H1 (cell line): ENCODE measurements at regions not wholly inside any gene's neighbourhood (a gene's known extent, or its start where the extent isn't known, plus 50 kb on each side); places are given as distances from the start of the nearest gene placed in this dataset.

Experiments used
- CTCF ChIA-PET: fragments of 300-600 bp; sonication (Branson Sonifier 250); formaldehyde crosslinking; loops from one replicate; lab custom pipeline; 2021; ENCODE audit not compliant: partially characterized antibody; lab: Charles Lee
- POLR2A ChIA-PET: fragments of 300-600 bp; sonication (Branson Sonifier 250); formaldehyde crosslinking; loops from one replicate; lab custom pipeline; 2021; ENCODE audit warnings: inconsistent platforms; ENCODE audit not compliant: partially characterized antibody; lab: Charles Lee
- DNase-seq, 2 experiments: peaks; one replicate each; pipeline versions ENCODE4 v3.0.0 to v3.0.0-alpha.2; 2010 to 2022; ENCODE audit warnings: low spot score in 2 of 2, low read depth in 1 of 2, mixed read lengths in 1 of 2
- FAIRE-seq: peaks from 2 replicates; lab custom pipeline; 2011; peaks lifted over from hg19 to GRCh38; lab: Jason Lieb, UNC
- H2AFZ ChIP-seq: 2 replicates; pipeline ENCODE4 v1.8.1; 2012; ENCODE audit warnings: low read length, inconsistent platforms
- H2AK5ac ChIP-seq: 2 replicates; pipeline ENCODE4 v1.6.1; 2013; ENCODE audit warnings: low read depth, low read length
- H2BK120ac ChIP-seq: replicated peaks from 2 replicates; pipeline ENCODE3; 2013; ENCODE audit warnings: low read depth, low read length, inconsistent platforms
- H2BK12ac ChIP-seq: 2 replicates; pipeline ENCODE4 v1.6.1; 2013; ENCODE audit warnings: low read depth, low read length
- H2BK15ac ChIP-seq: 2 replicates; pipeline ENCODE4 v1.6.1; 2013; ENCODE audit warnings: low read length
- H2BK20ac ChIP-seq: 2 replicates; pipeline ENCODE4 v1.6.1; 2013; ENCODE audit warnings: low read length
- H2BK5ac ChIP-seq: 2 replicates; pipeline ENCODE4 v1.6.1; 2013; ENCODE audit warnings: low read depth, low read length
- H3K14ac ChIP-seq: 2 replicates; pipeline ENCODE4 v1.6.1; 2013; ENCODE audit warnings: inconsistent platforms; ENCODE audit not compliant: insufficient read length
- H3K18ac ChIP-seq: 2 replicates; pipeline ENCODE4 v1.6.1; 2013; ENCODE audit warnings: low read length; ENCODE audit errors: extremely low read depth
- H3K23ac ChIP-seq: 2 replicates; pipeline ENCODE4 v1.6.1; 2013; ENCODE audit warnings: inconsistent platforms; ENCODE audit not compliant: insufficient read length
- H3K23me2 ChIP-seq: 2 replicates; pipeline ENCODE4 v1.6.1; 2013; ENCODE audit warnings: low read depth, low read length
- H3K27ac ChIP-seq: 2 replicates; pipeline ENCODE4 v1.6.1; 2011; ENCODE audit warnings: low read depth, low read length, inconsistent platforms
- H3K27me3 ChIP-seq, 4 experiments: replicated peaks in 1 of 4; 1 replicate in 1 of 4; 2 replicates in 3 of 4; pipeline versions ENCODE4 v1.6.1 to v1.8.1; 2011 to 2013; ENCODE audit warnings: low read length in 3 of 4, mild to moderate bottlenecking in 3 of 4, inconsistent platforms in 2 of 4, mixed read lengths in 2 of 4, moderate library complexity in 1 of 4; ENCODE audit not compliant: control insufficient read depth in 3 of 4, insufficient read depth in 3 of 4; ENCODE audit errors: extremely low read depth in 1 of 4
- H3K36me3 ChIP-seq, 4 experiments: 2 replicates each; pipeline versions ENCODE4 v1.6.1 to v1.8.1; 2011 to 2013; ENCODE audit warnings: mild to moderate bottlenecking in 4 of 4, low read length in 3 of 4, moderate library complexity in 2 of 4, control low read depth in 1 of 4, inconsistent platforms in 1 of 4; ENCODE audit not compliant: insufficient read depth in 4 of 4, control insufficient read depth in 2 of 4
- H3K4ac ChIP-seq: replicated peaks from 2 replicates; pipeline ENCODE3; 2013; ENCODE audit warnings: low read length, low read depth, mixed read lengths, inconsistent platforms; ENCODE audit not compliant: insufficient read length
- H3K4me1 ChIP-seq, 4 experiments: replicated peaks in 1 of 4; 1 replicate in 1 of 4; 2 replicates in 3 of 4; pipeline versions ENCODE4 v1.6.1 to v1.8.1; 2011 to 2013; ENCODE audit warnings: low read length in 3 of 4, inconsistent platforms in 2 of 4, mixed read lengths in 1 of 4; ENCODE audit not compliant: insufficient read depth in 4 of 4, control insufficient read depth in 3 of 4
- H3K4me2 ChIP-seq, 2 experiments: 2 replicates each; pipeline versions ENCODE4 v1.6.1 to v1.8.1; 2011 to 2013; ENCODE audit warnings: low read depth in 2 of 2, low read length in 2 of 2, control low read depth in 1 of 2, inconsistent platforms in 1 of 2, mild to moderate bottlenecking in 1 of 2; ENCODE audit not compliant: insufficient read depth in 1 of 2
- H3K4me3 ChIP-seq, 4 experiments: fragments of 200-600, 300-600 bp in 1 of 4; sonication (generic), shearing (Covaris generic), sonication (Bioruptor Twin) in 1 of 4; 2 replicates each; pipeline versions ENCODE4 v1.5.1 to v1.8.1; 2011 to 2016; ENCODE audit warnings: low read length in 4 of 4, low read depth in 3 of 4, control low read depth in 2 of 4, inconsistent platforms in 2 of 4, mild to moderate bottlenecking in 2 of 4, mixed read lengths in 1 of 4, moderate library complexity in 1 of 4; ENCODE audit not compliant: insufficient read depth in 2 of 4; ENCODE audit errors: extremely low read depth in 1 of 4
- H3K56ac ChIP-seq: replicated peaks from 2 replicates; pipeline ENCODE3; 2013; ENCODE audit warnings: low read depth, mild to moderate bottlenecking, mixed read lengths, low read length, inconsistent platforms; ENCODE audit not compliant: insufficient read length
- H3K79me1 ChIP-seq: 2 replicates; pipeline ENCODE4 v1.6.1; 2013; ENCODE audit warnings: low read depth, low read length, control low read depth
- H3K79me2 ChIP-seq, 2 experiments: 2 replicates each; pipeline versions ENCODE4 v1.6.1 to v1.8.1; 2012 to 2013; ENCODE audit warnings: low read length in 2 of 2, mild to moderate bottlenecking in 2 of 2, inconsistent platforms in 1 of 2; ENCODE audit not compliant: insufficient read depth in 2 of 2, control insufficient read depth in 1 of 2
- H3K9ac ChIP-seq, 4 experiments: replicated peaks in 1 of 4; 1 replicate in 1 of 4; 2 replicates in 3 of 4; pipeline versions ENCODE4 v1.6.1 to v1.8.1; 2011 to 2013; ENCODE audit warnings: low read depth in 3 of 4, low read length in 3 of 4, control low read depth in 2 of 4, mild to moderate bottlenecking in 2 of 4, moderate library complexity in 2 of 4, inconsistent platforms in 1 of 4; ENCODE audit errors: extremely low read depth in 1 of 4
- H3K9me3 ChIP-seq, 2 experiments: 2 replicates each; pipeline versions ENCODE4 v1.6.1 to v1.8.1; 2012 to 2013; ENCODE audit warnings: mild to moderate bottlenecking in 2 of 2, moderate library complexity in 2 of 2, control low read depth in 1 of 2, inconsistent platforms in 1 of 2, low read depth in 1 of 2, low read length in 1 of 2, mixed read lengths in 1 of 2; ENCODE audit not compliant: insufficient read depth in 2 of 2
- H4K20me1 ChIP-seq, 2 experiments: replicated peaks in 1 of 2; 2 replicates each; pipeline versions ENCODE3 to v1.8.1; 2011 to 2013; ENCODE audit warnings: inconsistent platforms in 2 of 2, low read length in 2 of 2, mild to moderate bottlenecking in 1 of 2; ENCODE audit not compliant: insufficient read depth in 2 of 2, control insufficient read depth in 1 of 2
- H4K5ac ChIP-seq: 2 replicates; pipeline ENCODE4 v1.6.1; 2013; ENCODE audit warnings: low read length, low read depth, mixed read lengths, inconsistent platforms; ENCODE audit not compliant: insufficient read length
- H4K8ac ChIP-seq: 2 replicates; pipeline ENCODE4 v1.8.0; 2013; ENCODE audit warnings: mild to moderate bottlenecking, moderate library complexity, low read length, inconsistent platforms; ENCODE audit not compliant: insufficient read depth; ENCODE audit errors: extremely low read depth
- H4K91ac ChIP-seq: replicated peaks from 2 replicates; pipeline ENCODE3; 2013; ENCODE audit warnings: low read length, mixed read lengths, inconsistent platforms; ENCODE audit not compliant: insufficient read length
- BCL11A ChIP-seq, 2 experiments: IDR thresholded peaks; one replicate each; pipeline ENCODE4 v1.6.1; 2011; ENCODE audit warnings: low read depth in 2 of 2, low read length in 2 of 2, mild to moderate bottlenecking in 2 of 2
- MAFK ChIP-seq: IDR thresholded peaks from 2 replicates; pipeline ENCODE4 v1.6.1; 2012; ENCODE audit warnings: low read depth, mild to moderate bottlenecking, improper control_type of control experiment, low read length
- NANOG ChIP-seq: IDR thresholded peaks from 2 replicates; pipeline ENCODE4 v1.6.1; 2011; ENCODE audit warnings: low read length, low read depth, mild to moderate bottlenecking, inconsistent platforms; ENCODE audit not compliant: insufficient read depth, poor library complexity, severe bottlenecking
- SIN3A ChIP-seq, 2 experiments: IDR thresholded peaks in 1 of 2; conservative IDR thresholded peaks in 1 of 2; 2 replicates each; pipeline ENCODE4 v1.6.1; 2011 to 2012; ENCODE audit warnings: low read length in 2 of 2, improper control_type of control experiment in 1 of 2, low read depth in 1 of 2, mild to moderate bottlenecking in 1 of 2
- SIX5 ChIP-seq: IDR thresholded peaks from 2 replicates; pipeline ENCODE4 v1.6.1; 2011; ENCODE audit warnings: mild to moderate bottlenecking, low read depth, low read length
- TCF12 ChIP-seq: IDR thresholded peaks from 2 replicates; pipeline ENCODE4 v1.6.1; 2011; ENCODE audit warnings: low read depth, mild to moderate bottlenecking, low read length
- YY1 ChIP-seq: IDR thresholded peaks from 2 replicates; pipeline ENCODE4 v1.6.1; 2011; ENCODE audit warnings: low read depth, mild to moderate bottlenecking, low read length
- ZNF274 ChIP-seq: IDR thresholded peaks from 2 replicates; pipeline ENCODE4 v1.7.0; 2012; ENCODE audit warnings: low read length, borderline replicate concordance; ENCODE audit errors: extremely low read depth
- WGBS, 2 experiments: shearing (Covaris generic) in 1 of 2; methylation state at CpG; one replicate each; pipeline versions ENCODE4 v1.1.6 to v1.1.7; 2013 to 2015; ENCODE audit warnings: low lambda C conversion rate in 2 of 2, mixed read lengths in 2 of 2, inconsistent platforms in 1 of 2, low coverage in 1 of 2, missing lambda C conversion rate in 1 of 2; ENCODE audit not compliant: insufficient replicate concordance in 2 of 2, insufficient coverage in 1 of 2, insufficient read length in 1 of 2; ENCODE audit errors: extremely low coverage in 1 of 2, missing lambda C conversion rate in 1 of 2; 5-methylcytosine and 5-hydroxymethylcytosine counted together
- TF ChIP-seq, protein P1 (sequence below), 3 experiments: IDR thresholded peaks; 1 replicate in 2 of 3; 2 replicates in 1 of 3; pipeline versions ENCODE4 v1.5.1 to v1.6.1; 2011; ENCODE audit warnings: low read length in 3 of 3, mild to moderate bottlenecking in 3 of 3, inconsistent platforms in 2 of 3, low read depth in 1 of 3, moderate library complexity in 1 of 3; ENCODE audit not compliant: insufficient read depth in 1 of 3; ENCODE audit errors: control extremely low read depth in 1 of 3

DNA sequence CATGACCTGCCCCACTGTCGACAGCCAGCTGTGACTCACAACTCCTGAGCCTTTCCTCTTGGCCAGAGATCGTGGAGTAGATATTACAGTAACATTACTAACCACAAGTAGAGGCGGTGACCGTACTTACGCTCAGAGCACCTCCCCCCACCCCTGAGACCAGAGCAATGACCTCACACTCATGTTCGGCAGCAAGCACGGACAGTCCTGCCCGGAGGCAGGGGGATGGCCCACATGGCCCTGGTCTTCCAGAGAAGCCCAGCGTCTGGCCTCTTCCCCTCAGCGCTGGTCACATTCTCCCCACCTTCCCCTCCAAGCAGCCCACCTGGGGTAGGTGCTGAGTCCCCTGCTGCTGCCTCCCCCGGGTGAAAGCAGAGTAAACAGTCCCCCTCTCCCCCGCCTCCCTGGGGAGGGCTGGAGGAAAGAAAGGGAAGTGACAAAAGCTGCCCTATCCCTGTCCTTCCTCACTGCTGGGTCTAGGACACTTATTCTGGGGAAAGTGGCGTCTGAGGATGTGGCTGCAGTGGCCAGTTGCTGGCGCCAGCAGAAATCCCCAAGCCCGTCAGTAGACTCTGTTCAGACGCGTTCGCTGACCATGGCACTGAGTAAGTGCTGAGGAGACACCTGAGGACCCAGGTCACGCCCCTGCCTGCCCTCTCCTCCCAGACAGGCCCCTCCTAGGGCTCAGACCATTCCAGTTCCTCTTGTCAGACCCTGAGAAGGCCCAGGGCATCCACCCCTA lies 68.5 kb downstream of the MRPL14 start:
- Histone ChIP-seq H2BK20ac (no peak overlapping the region), H2BK15ac (peak overlapping the region; percentile 12; the same call in 1 of the 2 replicates), H2AK5ac (no peak overlapping the region; the same call in 1 of the 2 replicates), H3K9ac (no peak overlapping the region), H4K8ac (peak overlapping the region; percentile 65; the same call in 1 of the 2 replicates), H3K27ac (no peak overlapping the region), H4K91ac (no peak overlapping the region), H3K4me2 (no peak overlapping the region), H4K5ac (no peak overlapping the region), H3K23ac (no peak overlapping the region), H3K79me2 (no peaks in the 10 kb centered on the region), H3K56ac (no peak overlapping the region), H4K20me1 (no peaks in the 10 kb centered on the region), H2BK120ac (no peak overlapping the region), H3K9me3 (no peaks in the 10 kb centered on the region), H3K79me1 (no peaks in the 10 kb centered on the region), H3K27me3 (no peaks in the 10 kb centered on the region), H3K18ac (no peak overlapping the region), H3K36me3 (no peaks in the 10 kb centered on the region), H2BK12ac (0 out of 2 replicates have a peak overlapping the region, but pooled peaks have one; percentile 7), H3K23me2 (no peaks in the 10 kb centered on the region), H2AFZ (no peak overlapping the region), H2BK5ac (no peak overlapping the region), H3K4ac (peak overlapping the region; percentile 36), H3K4me3 (no peak overlapping the region), H3K14ac (no peak overlapping the region), H3K4me1 (peaks cover 0 to 4% (median 0%) of the 10 kb centered on the region in 4 experiments; a peak in 4 of 7 replicates)
- WGBS, 2 experiments = 90% methylated on average over 18 of the region's 19 CpGs; no CpG with 5 or more reads in 1 of the 2 experiments
- ChIA-PET POLR2A (interaction anchor here (0.7 to 1.2 kb wide), 2 partner anchors 10 to 16 kb away, joined by 3 read pairs; no protein-coding TSS in a partner anchor), CTCF (interaction anchor here (1.0 to 23.4 kb wide), 7 partner anchors 9 to 203 kb away, joined by 4 to 331 read pairs (median 4); no protein-coding TSS in a partner anchor)
- FAIRE-seq (no peak), DNase-seq (no peak)
- no peak for TF ChIP-seq SIN3A (conservative IDR thresholded peaks at IDR 0.05 in 1 of 2, IDR thresholded peaks at IDR 0.05 in 1 of 2; ENCODE audit: low read depth in 1 of 2, low read length in 2 of 2)
- no peak for TF ChIP-seq MAFK
- no peak for TF ChIP-seq NANOG
- TF ChIP-seq YY1 = no peak
- TF ChIP-seq TCF12 = no peak
- no peak for TF ChIP-seq ZNF274
- no peak for TF ChIP-seq BCL11A (IDR thresholded peaks at IDR 0.05; ENCODE audit: low read depth in 2 of 2, low read length in 2 of 2)
- TF ChIP-seq, protein P1, sequence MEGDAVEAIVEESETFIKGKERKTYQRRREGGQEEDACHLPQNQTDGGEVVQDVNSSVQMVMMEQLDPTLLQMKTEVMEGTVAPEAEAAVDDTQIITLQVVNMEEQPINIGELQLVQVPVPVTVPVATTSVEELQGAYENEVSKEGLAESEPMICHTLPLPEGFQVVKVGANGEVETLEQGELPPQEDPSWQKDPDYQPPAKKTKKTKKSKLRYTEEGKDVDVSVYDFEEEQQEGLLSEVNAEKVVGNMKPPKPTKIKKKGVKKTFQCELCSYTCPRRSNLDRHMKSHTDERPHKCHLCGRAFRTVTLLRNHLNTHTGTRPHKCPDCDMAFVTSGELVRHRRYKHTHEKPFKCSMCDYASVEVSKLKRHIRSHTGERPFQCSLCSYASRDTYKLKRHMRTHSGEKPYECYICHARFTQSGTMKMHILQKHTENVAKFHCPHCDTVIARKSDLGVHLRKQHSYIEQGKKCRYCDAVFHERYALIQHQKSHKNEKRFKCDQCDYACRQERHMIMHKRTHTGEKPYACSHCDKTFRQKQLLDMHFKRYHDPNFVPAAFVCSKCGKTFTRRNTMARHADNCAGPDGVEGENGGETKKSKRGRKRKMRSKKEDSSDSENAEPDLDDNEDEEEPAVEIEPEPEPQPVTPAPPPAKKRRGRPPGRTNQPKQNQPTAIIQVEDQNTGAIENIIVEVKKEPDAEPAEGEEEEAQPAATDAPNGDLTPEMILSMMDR (IDR thresholded peaks at IDR 0.05; ENCODE audit: control extremely low read depth in 1 of 3, insufficient read depth in 1 of 3, low read depth in 1 of 3, low read length in 3 of 3) = no peak
- no peak for TF ChIP-seq SIX5
